Mesodermal cell (in vitro differentiated cells): ENCODE measurements at regions not wholly inside any gene's neighbourhood (a gene's known extent, or its start where the extent isn't known, plus 50 kb on each side); places are given as distances from the start of the nearest gene placed in this dataset.

ENCODE experiments used
- H3K27ac ChIP-seq: 2 replicates; pipeline ENCODE4 v1.7.0; 2013; ENCODE audit warnings: mild to moderate bottlenecking, low read depth, low read length, moderate library complexity; ENCODE audit not compliant: severe bottlenecking
- H3K36me3 ChIP-seq: 2 replicates; pipeline ENCODE4 v1.7.1; 2013; ENCODE audit warnings: mild to moderate bottlenecking, low read length, moderate library complexity; ENCODE audit not compliant: control insufficient read depth, insufficient read depth
- H3K4me1 ChIP-seq: one replicate; pipeline ENCODE4 v1.7.1; 2013; ENCODE audit warnings: mild to moderate bottlenecking, low read length; ENCODE audit not compliant: insufficient read depth, control insufficient read depth, poor library complexity, severe bottlenecking
- H3K4me3 ChIP-seq: 2 replicates; pipeline ENCODE4 v1.7.0; 2013; ENCODE audit warnings: low read length, control low read depth, mild to moderate bottlenecking; ENCODE audit not compliant: insufficient read depth, poor library complexity, severe bottlenecking; ENCODE audit errors: extremely low read depth
- H3K9me3 ChIP-seq: 2 replicates; pipeline ENCODE4 v1.7.1; 2013; ENCODE audit warnings: mild to moderate bottlenecking, low read length, moderate library complexity; ENCODE audit not compliant: control insufficient read depth
- WGBS, 2 experiments: methylation state at CpG; one replicate each; pipeline ENCODE4 v1.1.5; 2013; ENCODE audit warnings: missing lambda C conversion rate in 2 of 2; ENCODE audit not compliant: insufficient coverage in 2 of 2; 5-methylcytosine and 5-hydroxymethylcytosine counted together

DNA sequence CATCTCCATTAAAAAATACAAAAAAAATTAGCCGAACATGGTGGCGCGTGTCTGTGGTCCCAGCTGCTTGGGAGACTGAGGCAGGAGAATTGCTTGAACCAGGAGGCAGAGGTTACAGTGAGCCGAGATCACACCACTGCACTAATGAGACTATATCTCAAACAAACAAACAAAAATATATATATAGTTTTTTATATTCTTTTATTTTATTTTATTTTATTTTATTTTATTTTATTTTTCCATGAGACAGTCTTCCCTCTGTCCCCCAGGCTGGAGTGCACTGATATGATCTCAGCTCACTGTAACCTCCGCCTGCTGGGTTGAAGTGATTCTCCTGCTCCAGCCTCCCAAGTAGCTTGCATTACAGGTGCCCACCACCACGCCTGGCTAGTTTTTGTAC lies 79.5 kb downstream of the IRF2BPL start:
- Histone ChIP-seq H3K27ac (no peak overlapping the region), H3K4me3 (no peak overlapping the region), H3K9me3 (no peaks in the 10 kb centered on the region), H3K36me3 (no peaks in the 10 kb centered on the region), H3K4me1 (peaks cover 25% of the 10 kb centered on the region)
- WGBS, 2 experiments, result 75 to 100% methylated on average over 2 of the region's 6 CpGs

GRCh38 chr14:76948213-76948947 lies 80.1 kb downstream of the IRF2BPL start:
- H3K9me3 ChIP-seq, result no peaks in the 10 kb centered on the region
- no peak overlapping the region for H3K27ac ChIP-seq
- H3K4me3 ChIP-seq, result no peak overlapping the region
- no peaks in the 10 kb centered on the region for H3K36me3 ChIP-seq
- WGBS, 2 experiments, result 72 to 74% methylated on average over 7 to 9 of the region's 11 CpGs
- peaks cover 24% of the 10 kb centered on the region for H3K4me1 ChIP-seq

DNA sequence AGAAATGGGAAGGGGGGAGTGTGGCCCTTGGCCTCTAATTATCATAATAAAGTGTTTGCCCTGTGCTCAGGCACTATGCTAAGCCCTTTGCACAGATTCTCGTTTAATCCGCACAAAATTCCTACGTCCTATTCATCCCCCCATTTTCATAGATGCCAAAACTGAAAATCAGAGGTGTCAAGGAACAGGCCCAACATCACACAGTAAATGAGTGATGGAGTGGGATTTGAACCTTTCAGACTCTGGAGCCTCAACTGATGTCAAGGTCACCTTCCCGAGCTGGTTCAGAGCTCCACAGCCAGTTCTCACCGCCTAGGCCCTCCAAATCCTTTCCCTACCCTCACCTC lies 80.7 kb downstream of the IRF2BPL start:
- Histone ChIP-seq H3K27ac (peak overlapping the region; percentile 58), H3K9me3 (no peaks in the 10 kb centered on the region), H3K36me3 (no peaks in the 10 kb centered on the region), H3K4me3 (no peak overlapping the region), H3K4me1 (peaks cover 19% of the 10 kb centered on the region)
- 26 to 36% methylated on average over 2 of the region's 5 CpGs for WGBS, 2 experiments

DNA sequence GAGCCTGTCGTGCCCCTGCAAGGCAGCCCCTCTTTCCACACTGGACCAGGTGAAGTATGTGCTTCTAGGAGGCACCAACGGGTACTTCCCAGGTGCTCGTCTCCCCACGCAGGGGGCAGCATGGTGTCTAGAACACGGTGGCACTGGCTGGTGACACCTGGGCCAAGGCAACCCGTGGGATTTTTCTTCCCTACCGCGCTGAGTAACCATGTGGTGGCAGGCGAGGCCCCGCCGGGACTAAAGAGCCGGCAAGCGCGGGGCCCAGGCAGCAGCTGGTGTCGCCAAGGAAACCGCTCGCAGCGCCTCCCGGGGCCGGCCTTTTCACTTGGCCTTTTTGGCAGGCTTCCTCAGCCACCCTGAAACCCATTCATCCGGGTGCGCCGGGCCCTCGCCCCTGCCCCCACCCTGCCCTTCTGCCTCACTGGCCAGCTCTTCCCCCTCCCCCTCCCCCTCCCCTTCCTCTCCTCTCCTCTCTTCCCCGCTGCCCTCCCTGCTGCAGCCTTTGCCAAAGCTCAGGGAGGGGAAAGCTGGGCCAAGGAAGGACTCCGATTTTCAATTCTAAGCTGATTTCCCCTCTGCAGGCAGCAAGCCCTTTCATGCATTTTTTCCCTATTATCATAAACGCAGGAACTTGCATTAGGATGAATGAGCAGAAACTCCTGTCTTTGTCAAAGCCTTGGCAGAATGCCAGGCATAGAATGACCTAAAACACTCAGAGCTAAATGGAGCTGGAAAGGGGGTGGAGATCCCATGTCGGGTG lies 81.2 kb downstream of the IRF2BPL start:
- Histone ChIP-seq H3K4me3 (no peak overlapping the region), H3K27ac (peak overlapping the region; percentile 58), H3K4me1 (peaks cover 19% of the 10 kb centered on the region), H3K9me3 (no peaks in the 10 kb centered on the region), H3K36me3 (no peaks in the 10 kb centered on the region)
- WGBS, 2 experiments, result 6 to 11% methylated on average over 14 to 21 of the region's 28 CpGs

DNA sequence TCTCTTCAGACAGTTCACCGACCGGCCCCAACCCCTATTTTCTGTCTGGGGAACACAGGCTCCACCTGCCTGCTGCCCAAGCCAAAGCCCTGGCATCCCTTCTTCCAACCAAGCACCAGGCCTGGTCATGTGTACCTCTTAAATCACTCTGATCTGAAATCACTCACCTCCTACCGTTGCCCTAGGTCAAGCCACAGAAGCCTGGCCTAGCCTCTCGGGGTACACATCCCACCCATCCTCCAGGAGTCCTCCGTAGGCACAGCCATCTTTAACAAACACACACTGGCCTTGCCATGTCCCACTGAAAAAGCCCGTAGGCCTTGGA lies 81.8 kb downstream of the IRF2BPL start:
- no peak overlapping the region for H3K4me3 ChIP-seq

GRCh38 chr14:76943072-76943471 lies 85.4 kb downstream of the IRF2BPL start:
- Histone ChIP-seq H3K36me3 (no peaks in the 10 kb centered on the region), H3K4me1 (peaks cover 41% of the 10 kb centered on the region), H3K27ac (no peak overlapping the region), H3K9me3 (no peaks in the 10 kb centered on the region), H3K4me3 (no peak overlapping the region)
- WGBS, 2 experiments, result 88 to 93% methylated on average over 4 of the region's 4 CpGs

More for the DNA sequence above, 81.8 kb downstream of the IRF2BPL start:
- Histone ChIP-seq H3K4me1 (peaks cover 18% of the 10 kb centered on the region), H3K27ac (peak overlapping the region; percentile 58), H3K9me3 (no peaks in the 10 kb centered on the region), H3K36me3 (no peaks in the 10 kb centered on the region)
- 70 to 75% methylated on average over 6 of the region's 6 CpGs for WGBS, 2 experiments

DNA sequence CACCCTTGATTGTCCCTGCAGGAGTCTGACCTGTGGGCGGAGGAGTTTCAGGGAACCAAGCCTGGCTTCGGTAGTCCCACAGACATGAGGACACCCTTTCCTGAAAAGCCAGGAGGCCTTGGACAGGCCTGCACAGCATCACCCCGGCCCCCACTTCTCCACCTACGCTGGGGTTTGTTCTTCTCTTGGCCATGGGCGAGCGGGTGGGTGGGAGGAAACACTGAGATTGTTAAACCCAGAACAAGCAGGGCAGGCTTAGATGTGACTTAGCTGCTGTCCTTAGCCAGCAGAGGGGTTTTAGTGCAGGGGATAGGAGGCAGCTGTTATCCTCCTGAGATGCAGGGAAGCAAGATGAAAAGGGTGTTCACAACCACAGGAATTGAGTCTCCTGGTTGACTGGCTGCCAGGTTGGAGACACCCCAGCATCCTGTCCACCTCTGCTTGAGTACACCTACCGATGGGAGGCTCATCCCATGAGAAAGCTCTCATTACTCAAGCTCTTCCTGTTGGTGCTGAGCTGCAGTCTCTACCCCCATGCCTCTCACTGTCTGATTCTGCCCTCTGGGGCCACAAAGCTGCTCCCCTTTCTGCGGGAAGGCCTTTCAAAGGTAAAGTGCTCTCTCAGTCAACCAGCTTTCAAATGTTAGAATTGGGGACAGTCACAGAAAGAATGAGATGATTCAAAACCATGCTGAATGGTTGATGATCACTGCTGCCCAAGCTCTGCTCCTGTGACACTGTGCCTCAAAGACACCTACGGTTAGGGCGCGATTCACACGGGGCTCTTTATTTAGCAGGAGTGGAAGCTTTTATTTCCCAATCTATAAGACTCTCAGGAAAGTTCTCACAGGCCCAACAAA lies 86.3 kb downstream of the IRF2BPL start:
- H3K9me3 ChIP-seq, result no peaks in the 10 kb centered on the region
- peaks cover 42% of the 10 kb centered on the region for H3K4me1 ChIP-seq
- H3K27ac ChIP-seq, result no peak overlapping the region
- no peak overlapping the region for H3K4me3 ChIP-seq
- WGBS, 2 experiments, result 71 to 79% methylated on average over 6 to 7 of the region's 12 CpGs
- H3K36me3 ChIP-seq, result no peaks in the 10 kb centered on the region

GRCh38 chr14:76941544-76941943 lies 87.0 kb downstream of the IRF2BPL start:
- H3K4me1 ChIP-seq, result peaks cover 39% of the 10 kb centered on the region
- no peak overlapping the region for H3K27ac ChIP-seq
- no peaks in the 10 kb centered on the region for H3K36me3 ChIP-seq
- WGBS, 2 experiments, result 67 to 88% methylated on average over 6 to 7 of the region's 7 CpGs
- no peaks in the 10 kb centered on the region for H3K9me3 ChIP-seq
- no peak overlapping the region for H3K4me3 ChIP-seq

DNA sequence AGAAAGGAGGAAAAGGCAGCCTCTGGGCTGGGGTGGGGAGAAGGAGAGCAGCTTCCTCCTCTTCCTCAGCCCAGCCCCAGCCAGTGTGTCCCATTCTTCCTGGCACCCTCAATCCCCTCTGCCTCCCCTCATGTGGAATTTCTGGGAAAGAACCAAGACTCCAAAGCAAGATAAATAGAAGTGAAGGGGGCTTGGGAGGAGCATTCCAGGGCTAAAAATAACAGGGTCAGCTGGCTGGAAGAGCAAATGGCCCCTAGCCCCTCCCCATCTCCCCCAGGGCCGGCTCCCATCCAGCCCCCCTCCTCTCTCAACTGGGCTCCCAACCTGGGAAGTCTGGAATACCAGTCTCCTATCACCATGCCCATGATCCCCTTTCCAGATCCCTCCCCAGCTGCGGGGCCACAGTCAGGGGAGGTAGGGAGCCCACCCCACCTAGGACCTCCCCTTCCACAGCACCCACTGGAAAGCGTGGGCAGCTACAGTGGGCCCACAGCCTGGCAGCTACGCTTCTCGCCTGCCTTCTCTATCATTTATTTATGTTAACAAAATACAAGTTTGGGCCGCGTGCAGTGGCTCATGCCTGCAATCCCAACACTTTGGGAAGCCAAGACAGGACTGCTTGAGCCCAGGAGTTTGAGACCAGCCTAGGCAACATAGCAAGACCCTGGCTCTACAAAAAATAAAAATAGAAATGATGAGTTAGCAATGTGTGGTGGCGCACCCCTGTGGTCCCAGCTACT lies 88.3 kb downstream of the IRF2BPL start:
- no peak overlapping the region for H3K4me3 ChIP-seq
- no peaks in the 10 kb centered on the region for H3K9me3 ChIP-seq
- H3K4me1 ChIP-seq, result peaks cover 43% of the 10 kb centered on the region
- no peaks in the 10 kb centered on the region for H3K36me3 ChIP-seq
- 74 to 100% methylated on average over 5 to 8 of the region's 8 CpGs for WGBS, 2 experiments
- peak overlapping the region; percentile 60 for H3K27ac ChIP-seq

- peaks cover 43% of the 10 kb centered on the region for H3K4me1 ChIP-seq
- H3K9me3 ChIP-seq, result no peaks in the 10 kb centered on the region
- H3K4me3 ChIP-seq, result no peak overlapping the region
- 83 to 86% methylated on average over 7 to 9 of the region's 10 CpGs for whole genome bisulfite sequencing, 2 experiments
- H3K27ac ChIP-seq, result no peak overlapping the region
- no peaks in the 10 kb centered on the region for H3K36me3 ChIP-seq
These were observed 89.3 kb downstream of the IRF2BPL start for GRCh38 chr14:76939015-76939742.
